Adipocyte (in vitro differentiated cells): ENCODE measurements at regions not wholly inside any gene's neighbourhood (a gene's known extent, or its start where the extent isn't known, plus 50 kb on each side); places are given as distances from the start of the nearest gene placed in this dataset.

ENCODE experiments used
- DNase-seq: peaks from one replicate; pipeline ENCODE4 v3.0.0-alpha.2; 2015; ENCODE audit warnings: low read depth
- H3K27me3 ChIP-seq: replicated peaks from 2 replicates; pipeline ENCODE4 v1.7.0; 2013; ENCODE audit warnings: mild to moderate bottlenecking, low read length, moderate library complexity; ENCODE audit not compliant: control insufficient read depth, insufficient read depth
- H3K36me3 ChIP-seq: 2 replicates; pipeline ENCODE4 v1.7.0; 2013; ENCODE audit warnings: low read length, mild to moderate bottlenecking, moderate library complexity; ENCODE audit not compliant: control insufficient read depth, insufficient read depth, severe bottlenecking
- H3K4me1 ChIP-seq: 2 replicates; pipeline ENCODE4 v1.7.0; 2013; ENCODE audit warnings: mild to moderate bottlenecking, low read length, moderate library complexity; ENCODE audit not compliant: control insufficient read depth, insufficient read depth
- H3K4me3 ChIP-seq: 2 replicates; pipeline ENCODE4 v1.7.0; 2013; ENCODE audit warnings: mild to moderate bottlenecking, low read length, moderate library complexity
- H3K9ac ChIP-seq: 2 replicates; pipeline ENCODE4 v1.7.0; 2013; ENCODE audit warnings: mild to moderate bottlenecking, low read length, moderate library complexity
- H3K9me3 ChIP-seq: 2 replicates; pipeline ENCODE4 v1.7.0; 2013; ENCODE audit warnings: mild to moderate bottlenecking, low read length, moderate library complexity; ENCODE audit not compliant: control insufficient read depth

- DNase-seq = no peak
- Histone ChIP-seq H3K9ac (no peak overlapping the region), H3K4me1 (no peaks in the 10 kb centered on the region), H3K9me3 (no peaks in the 10 kb centered on the region), H3K27me3 (no peaks in the 10 kb centered on the region), H3K36me3 (no peaks in the 10 kb centered on the region), H3K4me3 (no peak overlapping the region)
Measured at GRCh38 chr3:163587342-163587741, 1491.0 kb downstream of the SI start.

GRCh38 chr3:163582967-163583366, 1495.3 kb downstream of the SI start:
- Histone ChIP-seq H3K4me3 (no peak overlapping the region), H3K4me1 (no peaks in the 10 kb centered on the region), H3K27me3 (no peaks in the 10 kb centered on the region), H3K9ac (no peak overlapping the region), H3K9me3 (no peaks in the 10 kb centered on the region), H3K36me3 (no peaks in the 10 kb centered on the region)
- no peak for DNase-seq

DNA sequence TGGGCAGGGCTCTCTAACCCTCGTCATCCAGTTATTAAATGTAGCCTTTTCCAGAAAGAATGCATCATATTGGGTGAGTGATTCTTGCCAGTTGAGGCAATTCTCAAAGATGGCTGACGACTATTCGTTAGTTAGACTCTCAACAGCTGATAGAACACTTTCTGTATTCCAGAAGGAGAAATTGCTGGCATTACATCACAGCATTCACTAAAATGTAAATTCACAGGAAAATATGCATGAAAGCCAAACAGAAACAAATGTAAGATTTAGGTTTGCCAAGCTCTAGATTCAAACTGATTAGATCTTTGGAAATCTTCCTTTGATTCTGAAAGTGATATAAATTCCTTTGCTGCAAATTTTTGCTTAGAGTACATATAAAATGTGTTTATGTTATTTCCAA, 1501.0 kb downstream of the SI start:
- no peaks in the 10 kb centered on the region for H3K36me3 ChIP-seq
- H3K27me3 ChIP-seq = no peaks in the 10 kb centered on the region
- no peak overlapping the region for H3K9ac ChIP-seq
- H3K4me1 ChIP-seq = no peaks in the 10 kb centered on the region
- DNase-seq = no peak
- H3K9me3 ChIP-seq = no peaks in the 10 kb centered on the region
- no peak overlapping the region for H3K4me3 ChIP-seq

DNA sequence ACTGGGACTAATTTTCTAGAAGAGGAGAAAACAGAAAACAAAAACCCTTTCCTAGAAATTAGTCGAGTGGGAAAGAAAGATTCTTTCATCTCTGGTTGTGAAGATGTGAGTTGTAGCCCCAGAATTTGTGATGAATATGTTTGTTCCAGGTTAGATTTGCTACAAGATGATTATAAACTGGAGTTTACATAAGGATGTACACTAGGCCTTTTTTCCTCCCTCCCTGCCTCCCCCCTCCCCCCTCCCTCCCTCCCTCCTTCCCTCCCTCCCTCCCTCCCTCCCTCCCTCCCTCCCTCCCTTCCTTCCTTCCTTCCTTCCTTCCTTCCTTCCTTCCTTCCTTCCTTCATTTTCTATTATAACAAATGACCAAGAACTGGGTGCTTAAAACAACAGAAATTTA, 1502.0 kb downstream of the SI start:
- H3K4me3 ChIP-seq = no peak overlapping the region
- no peak for DNase-seq
- no peaks in the 10 kb centered on the region for H3K36me3 ChIP-seq
- no peaks in the 10 kb centered on the region for H3K4me1 ChIP-seq
- no peaks in the 10 kb centered on the region for H3K9me3 ChIP-seq
- H3K27me3 ChIP-seq = no peaks in the 10 kb centered on the region
- H3K9ac ChIP-seq = no peak overlapping the region

- no peaks in the 10 kb centered on the region for H3K9me3 ChIP-seq
- H3K9ac ChIP-seq = no peak overlapping the region
- no peak overlapping the region for H3K4me3 ChIP-seq
- no peaks in the 10 kb centered on the region for H3K4me1 ChIP-seq
- H3K27me3 ChIP-seq = no peaks in the 10 kb centered on the region
- no peaks in the 10 kb centered on the region for H3K36me3 ChIP-seq
- DNase-seq = no peak
Measured at GRCh38 chr3:163573324-163573723, 1505.0 kb downstream of the SI start.

- H3K9ac ChIP-seq = no peak overlapping the region
- no peak for DNase-seq
- H3K27me3 ChIP-seq = no peaks in the 10 kb centered on the region
- no peak overlapping the region for H3K4me3 ChIP-seq
- H3K36me3 ChIP-seq = no peaks in the 10 kb centered on the region
- H3K9me3 ChIP-seq = no peaks in the 10 kb centered on the region
- H3K4me1 ChIP-seq = no peaks in the 10 kb centered on the region
Measured at GRCh38 chr3:163572856-163573255, 1505.4 kb downstream of the SI start.

DNA sequence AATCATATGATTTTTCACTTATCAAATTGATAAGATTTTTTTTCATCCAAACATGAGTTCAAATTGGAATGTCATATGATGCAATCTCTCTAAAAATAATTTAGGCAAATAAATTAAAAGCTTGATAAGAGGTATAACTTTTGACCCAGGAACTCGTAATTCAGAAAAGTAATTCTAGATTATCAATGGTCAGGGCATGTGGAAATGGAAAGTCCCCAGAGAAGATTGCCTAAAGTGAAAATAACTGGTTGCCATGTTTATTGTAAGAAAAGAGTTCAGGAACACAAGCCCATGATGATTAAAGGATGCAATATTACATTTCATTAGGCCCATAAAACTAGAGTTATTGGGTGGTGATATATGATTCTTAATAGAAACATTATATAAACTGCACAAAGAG, 1514.8 kb downstream of the SI start:
- no peak for DNase-seq
- Histone ChIP-seq H3K9ac (no peak overlapping the region), H3K4me3 (no peak overlapping the region), H3K9me3 (no peaks in the 10 kb centered on the region), H3K36me3 (no peaks in the 10 kb centered on the region), H3K4me1 (peaks cover 2% of the 10 kb centered on the region), H3K27me3 (no peaks in the 10 kb centered on the region)

DNA sequence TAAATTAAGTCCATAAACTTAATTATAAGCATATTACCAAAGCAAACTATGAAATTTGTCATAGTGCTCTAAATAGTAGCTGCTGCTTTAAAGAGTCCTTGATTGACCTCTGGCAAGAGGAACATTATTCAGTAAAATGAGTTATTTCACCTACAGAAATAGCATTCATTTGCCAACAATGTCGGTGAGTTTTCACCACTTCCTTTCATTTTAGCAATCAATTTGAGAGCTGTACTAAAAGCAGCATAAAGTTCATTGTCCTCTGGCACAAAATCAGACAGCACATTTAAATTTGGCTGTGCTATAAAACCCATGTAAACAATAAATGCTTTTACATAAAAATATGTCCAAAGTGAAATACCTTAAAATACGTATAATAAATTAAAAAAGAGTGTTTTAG, 1515.7 kb downstream of the SI start:
- no peaks in the 10 kb centered on the region for H3K36me3 ChIP-seq
- no peaks in the 10 kb centered on the region for H3K27me3 ChIP-seq
- DNase-seq = no peak
- H3K4me1 ChIP-seq = peaks cover 2% of the 10 kb centered on the region
- H3K9ac ChIP-seq = no peak overlapping the region
- no peaks in the 10 kb centered on the region for H3K9me3 ChIP-seq
- H3K4me3 ChIP-seq = no peak overlapping the region

GRCh38 chr3:163561151-163561550, 1517.1 kb downstream of the SI start:
- H3K4me3 ChIP-seq = no peak overlapping the region
- peaks cover 2% of the 10 kb centered on the region for H3K4me1 ChIP-seq
- H3K9me3 ChIP-seq = no peaks in the 10 kb centered on the region
- H3K36me3 ChIP-seq = no peaks in the 10 kb centered on the region
- no peaks in the 10 kb centered on the region for H3K27me3 ChIP-seq
- DNase-seq = no peak
- H3K9ac ChIP-seq = no peak overlapping the region

DNA sequence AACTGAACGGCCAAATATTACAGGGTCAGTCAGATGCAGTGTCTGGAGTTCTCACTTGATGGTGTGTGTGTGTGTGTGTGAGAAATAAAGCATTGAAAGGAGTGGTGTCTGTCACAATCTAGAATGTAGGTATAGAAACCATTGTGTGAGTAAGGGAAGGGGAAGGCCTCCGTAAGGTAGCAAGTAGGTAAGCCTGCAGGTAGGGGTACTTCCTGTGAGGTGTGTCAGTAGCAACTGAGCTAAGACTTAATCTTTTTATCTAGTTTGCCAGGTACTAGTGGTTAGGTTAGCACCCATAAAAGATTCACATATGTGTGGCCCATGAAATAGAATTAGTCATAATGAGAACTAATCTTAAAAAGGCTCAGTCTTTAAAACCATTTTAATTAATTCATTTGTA, 1517.8 kb downstream of the SI start:
- Histone ChIP-seq H3K27me3 (no peaks in the 10 kb centered on the region), H3K9me3 (no peaks in the 10 kb centered on the region), H3K4me3 (no peak overlapping the region), H3K4me1 (peaks cover 2% of the 10 kb centered on the region), H3K36me3 (no peaks in the 10 kb centered on the region), H3K9ac (no peak overlapping the region)
- no peak for DNase-seq

DNA sequence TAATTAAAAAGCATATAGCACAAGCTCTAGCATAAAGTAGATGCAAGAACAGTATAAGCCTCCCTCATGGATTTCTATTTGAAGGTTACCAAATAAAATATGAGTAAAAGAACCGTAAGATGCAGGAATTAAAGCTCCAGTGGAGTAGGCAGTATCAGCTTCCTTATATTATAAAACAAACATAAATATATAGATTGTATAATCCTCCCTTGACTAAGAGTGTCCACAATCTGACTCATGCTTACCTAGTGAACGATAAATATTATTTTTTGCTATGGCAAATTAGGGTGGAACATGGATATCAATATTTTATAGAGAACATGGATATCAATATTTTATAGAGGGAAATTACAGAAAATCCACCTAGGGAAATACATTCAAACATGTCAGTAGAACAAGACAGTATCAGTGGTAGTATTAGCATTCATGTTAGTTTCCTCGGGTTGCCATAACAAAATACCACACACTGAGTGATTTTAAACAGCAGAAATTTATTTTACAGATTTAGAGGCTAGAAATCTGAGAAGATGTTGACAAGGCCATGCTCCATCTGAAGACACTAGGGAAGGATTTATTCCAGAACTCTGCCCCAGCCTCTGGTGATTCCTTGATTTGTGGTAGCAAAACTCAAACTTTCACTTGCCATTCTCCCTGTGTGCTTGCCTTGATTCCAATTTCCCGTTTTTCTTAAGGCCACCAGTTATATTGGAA, 1521.3 kb downstream of the SI start:
- no peaks in the 10 kb centered on the region for H3K9me3 ChIP-seq
- no peak overlapping the region for H3K9ac ChIP-seq
- DNase-seq = no peak
- no peaks in the 10 kb centered on the region for H3K27me3 ChIP-seq
- no peak overlapping the region for H3K4me3 ChIP-seq
- no peaks in the 10 kb centered on the region for H3K4me1 ChIP-seq
- no peaks in the 10 kb centered on the region for H3K36me3 ChIP-seq

- no peaks in the 10 kb centered on the region for H3K27me3 ChIP-seq
- H3K4me1 ChIP-seq = no peaks in the 10 kb centered on the region
- no peak for DNase-seq
- H3K9ac ChIP-seq = no peak overlapping the region
- H3K4me3 ChIP-seq = no peak overlapping the region
- no peaks in the 10 kb centered on the region for H3K9me3 ChIP-seq
- H3K36me3 ChIP-seq = no peaks in the 10 kb centered on the region
Measured at GRCh38 chr3:163555918-163556317, 1522.4 kb downstream of the SI start.
